ENCODE measurements at regions not wholly inside any gene's neighbourhood (a gene's known extent, or its start where the extent isn't known, plus 50 kb on each side); places are given as distances from the start of the nearest gene placed in this dataset.

GRCh38 chr2:194718881-194719280, 938.1 kb upstream of the SLC39A10 start:
- Histone ChIP-seq H3K4me1 (no peaks in the 10 kb centered on the region), H3K36me3 (ENCODE audit: control insufficient read depth, insufficient read depth, low read length) (no peaks in the 10 kb centered on the region), H3K27me3 (replicated peaks; ENCODE audit: control insufficient read depth, insufficient read depth, low read length) (no peaks in the 10 kb centered on the region), H3K4me3 (ENCODE audit: low read depth, low read length) (no peak overlapping the region), H3K9me3 (no peaks in the 10 kb centered on the region)
- ChIA-PET POLR2A (no interaction called here), CTCF (no interaction called here)
- H3K4me3 Mint-ChIP-seq (ENCODE audit: unreplicated experiment) = no peak overlapping the region
- no peaks in the 10 kb centered on the region for H3K36me3 Mint-ChIP-seq (ENCODE audit: insufficient read depth, unreplicated experiment)
- no peaks in the 10 kb centered on the region for H3K9me3 Mint-ChIP-seq (ENCODE audit: unreplicated experiment)
- DNase-seq = no peak
- no TSS peak for BruUV-seq (replicated peaks)
- peaks cover 4% of the 10 kb centered on the region for H3K27me3 Mint-ChIP-seq (ENCODE audit: insufficient read depth, unreplicated experiment)
- no peak overlapping the region for H3K27ac Mint-ChIP-seq (ENCODE audit: unreplicated experiment)
- no peak for TF ChIP-seq CTCF (IDR thresholded peaks at IDR 0.05; ENCODE audit: insufficient read depth in 1 of 2, low read depth in 1 of 2, low read length in 1 of 2, severe bottlenecking in 1 of 2, unreplicated experiment in 1 of 2)
- intact Hi-C loops (cut with micrococcal nuclease; ENCODE audit: unreplicated experiment) = no loop called here
- no peaks in the 10 kb centered on the region for H3K4me1 Mint-ChIP-seq (ENCODE audit: low read depth, unreplicated experiment)

- CTCF ChIA-PET = no interaction called here
- H3K4me1 ChIP-seq = no peaks in the 10 kb centered on the region
Measured at GRCh38 chr2:194714541-194714940, 942.5 kb upstream of the SLC39A10 start.

DNA sequence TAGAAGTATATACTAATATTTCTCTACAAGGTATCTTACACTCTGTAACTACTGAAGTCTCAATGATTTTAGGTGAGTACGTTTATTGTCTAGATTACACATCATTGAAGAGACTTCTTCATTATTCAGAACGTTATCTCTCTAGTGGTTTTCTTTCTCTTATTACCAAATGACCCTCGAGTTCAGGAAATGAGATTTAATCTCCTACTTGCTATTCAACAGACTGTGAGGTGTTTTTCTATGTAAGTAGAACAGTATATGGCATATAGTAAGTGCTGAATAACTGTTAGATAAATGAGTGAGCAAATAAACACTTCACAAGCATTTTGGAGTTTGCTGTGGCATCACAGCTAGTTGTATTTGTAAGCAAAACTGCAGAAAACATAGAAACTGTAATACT, 947.2 kb upstream of the SLC39A10 start:
- H3K27ac Mint-ChIP-seq (ENCODE audit: unreplicated experiment) = no peak overlapping the region
- no peaks in the 10 kb centered on the region for H3K27me3 Mint-ChIP-seq (ENCODE audit: insufficient read depth, unreplicated experiment)
- no peak overlapping the region for H3K4me3 Mint-ChIP-seq (ENCODE audit: unreplicated experiment)
- BruUV-seq (replicated peaks) = no TSS peak
- no peaks in the 10 kb centered on the region for H3K9me3 ChIP-seq
- no peak overlapping the region for H3K4me3 ChIP-seq (ENCODE audit: low read depth, low read length)
- no peaks in the 10 kb centered on the region for H3K36me3 ChIP-seq (ENCODE audit: control insufficient read depth, insufficient read depth, low read length)
- intact Hi-C loops (cut with micrococcal nuclease; ENCODE audit: unreplicated experiment) = no loop called here
- no peaks in the 10 kb centered on the region for H3K4me1 Mint-ChIP-seq (ENCODE audit: low read depth, unreplicated experiment)
- H3K4me1 ChIP-seq = no peaks in the 10 kb centered on the region
- H3K36me3 Mint-ChIP-seq (ENCODE audit: insufficient read depth, unreplicated experiment) = no peaks in the 10 kb centered on the region
- DNase-seq = no peak
- H3K9me3 Mint-ChIP-seq (ENCODE audit: unreplicated experiment) = no peaks in the 10 kb centered on the region
- ChIA-PET POLR2A (no interaction called here), CTCF (no interaction called here)
- no peak for TF ChIP-seq CTCF (IDR thresholded peaks at IDR 0.05; ENCODE audit: insufficient read depth in 1 of 2, low read depth in 1 of 2, low read length in 1 of 2, severe bottlenecking in 1 of 2, unreplicated experiment in 1 of 2)
- no peaks in the 10 kb centered on the region for H3K27me3 ChIP-seq (replicated peaks; ENCODE audit: control insufficient read depth, insufficient read depth, low read length)

More at GRCh38 chr2:194714541-194714940, 942.5 kb upstream of the SLC39A10 start:
- DNase-seq = no peak
- H3K27me3 Mint-ChIP-seq (ENCODE audit: insufficient read depth, unreplicated experiment) = no peaks in the 10 kb centered on the region
- no peaks in the 10 kb centered on the region for H3K36me3 Mint-ChIP-seq (ENCODE audit: insufficient read depth, unreplicated experiment)
- H3K9me3 ChIP-seq = no peaks in the 10 kb centered on the region
- no peaks in the 10 kb centered on the region for H3K27me3 ChIP-seq (replicated peaks; ENCODE audit: control insufficient read depth, insufficient read depth, low read length)
- TF ChIP-seq CTCF (IDR thresholded peaks at IDR 0.05; ENCODE audit: insufficient read depth in 1 of 2, low read depth in 1 of 2, low read length in 1 of 2, severe bottlenecking in 1 of 2, unreplicated experiment in 1 of 2) = no peak
- intact Hi-C loops (cut with micrococcal nuclease; ENCODE audit: unreplicated experiment) = no loop called here
- H3K27ac Mint-ChIP-seq (ENCODE audit: unreplicated experiment) = no peak overlapping the region
- BruUV-seq (replicated peaks) = no TSS peak
- H3K36me3 ChIP-seq (ENCODE audit: control insufficient read depth, insufficient read depth, low read length) = no peaks in the 10 kb centered on the region
- H3K4me1 Mint-ChIP-seq (ENCODE audit: low read depth, unreplicated experiment) = no peaks in the 10 kb centered on the region
- POLR2A ChIA-PET = no interaction called here
- H3K4me3 ChIP-seq (ENCODE audit: low read depth, low read length) = no peak overlapping the region
- H3K9me3 Mint-ChIP-seq (ENCODE audit: unreplicated experiment) = no peaks in the 10 kb centered on the region
- no peak overlapping the region for H3K4me3 Mint-ChIP-seq (ENCODE audit: unreplicated experiment)
